GM10266 (cell line): ENCODE measurements at regions not wholly inside any gene's neighbourhood (a gene's known extent, or its start where the extent isn't known, plus 50 kb on each side); places are given as distances from the start of the nearest gene placed in this dataset.

ENCODE experiments used
- DNase-seq: peaks from one replicate; pipeline ENCODE4 v3.0.0; 2012; ENCODE audit errors: extremely low spot score
- CTCF ChIP-seq: IDR thresholded peaks from 2 replicates; pipeline ENCODE4 v1.5.1; 2012; ENCODE audit warnings: mild to moderate bottlenecking, low read depth; ENCODE audit not compliant: control insufficient read depth, insufficient read depth; ENCODE audit errors: missing control alignments

- peak; percentile 13 for DNase-seq
- peak; percentile 52 for TF ChIP-seq CTCF
These were observed 486.9 kb upstream of the USP24 start for GRCh38 chr1:55702064-55702463.

DNA sequence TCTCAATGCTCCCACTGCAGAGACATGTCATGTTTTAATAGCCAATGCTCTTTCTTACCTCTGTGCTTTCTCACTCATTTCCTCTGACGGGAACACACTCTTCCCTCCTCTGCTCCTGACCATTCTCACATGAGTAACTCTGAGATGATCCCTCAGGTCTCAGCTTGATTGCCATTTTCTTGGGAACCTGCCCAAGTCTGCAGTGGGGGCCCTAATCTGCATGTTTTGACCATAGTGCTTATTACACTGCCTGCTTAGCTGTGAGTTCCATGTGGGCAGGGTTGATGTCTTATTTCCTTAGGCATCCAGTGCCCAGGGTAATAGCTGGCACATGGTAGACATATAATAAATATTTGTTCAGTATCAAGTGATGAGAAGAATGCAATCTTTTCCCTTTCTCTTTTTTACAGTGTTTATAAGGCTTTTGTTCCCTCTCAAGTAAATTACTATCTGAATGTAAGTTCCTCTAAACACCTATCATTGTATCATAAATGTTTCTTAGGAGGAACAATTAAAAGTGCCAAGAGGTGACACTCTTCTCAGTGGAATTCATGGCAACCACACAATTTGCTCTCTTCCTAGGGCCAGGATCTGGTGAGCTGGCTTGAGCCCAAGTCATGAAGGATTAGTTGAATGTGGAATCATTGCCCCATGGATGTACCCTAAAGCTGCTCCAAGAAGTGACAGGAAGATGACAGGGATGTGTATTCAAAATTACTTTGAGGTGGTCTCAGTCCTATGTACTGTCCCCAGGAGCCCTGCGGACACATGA lies 485.4 kb upstream of the USP24 start:
- no peak for TF ChIP-seq CTCF
- DNase-seq, result no peak

GRCh38 chr1:55699228-55699627 lies 484.1 kb upstream of the USP24 start:
- DNase-seq, result no peak
- no peak for TF ChIP-seq CTCF

GRCh38 chr1:55697997-55698535 lies 482.9 kb upstream of the USP24 start:
- TF ChIP-seq CTCF, result no peak

GRCh38 chr1:55696891-55697290 lies 481.7 kb upstream of the USP24 start:
- no peak for DNase-seq
- TF ChIP-seq CTCF, result no peak

More at GRCh38 chr1:55697997-55698535, 482.9 kb upstream of the USP24 start:
- DNase-seq, result no peak

- TF ChIP-seq CTCF, result no peak
These were observed 481.1 kb upstream of the USP24 start for GRCh38 chr1:55696181-55696754.

DNA sequence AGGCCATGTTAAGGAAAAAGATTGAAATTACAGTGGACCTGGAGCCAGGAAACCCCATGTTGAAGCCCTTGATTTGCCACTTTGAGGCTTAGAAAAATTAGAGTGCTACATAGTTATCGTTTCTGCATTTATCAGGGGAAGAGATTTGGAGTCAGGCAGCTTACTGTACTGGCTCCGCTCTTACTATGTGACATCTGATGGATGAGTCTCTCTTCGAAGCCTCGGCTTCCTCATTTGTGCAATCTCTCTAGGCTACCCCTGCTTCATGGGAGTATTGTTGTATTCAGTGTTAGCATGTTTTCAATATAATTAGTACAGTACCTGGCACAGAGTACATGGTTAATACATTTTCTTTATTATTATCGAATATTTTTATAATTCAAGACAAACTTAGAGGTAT lies 480.4 kb upstream of the USP24 start:
- DNase-seq, result no peak
- no peak for TF ChIP-seq CTCF

More at GRCh38 chr1:55696181-55696754, 481.1 kb upstream of the USP24 start:
- no peak for DNase-seq
